ENCODE measurements at regions not wholly inside any gene's neighbourhood (a gene's known extent, or its start where the extent isn't known, plus 50 kb on each side); places are given as distances from the start of the nearest gene placed in this dataset.

DNA sequence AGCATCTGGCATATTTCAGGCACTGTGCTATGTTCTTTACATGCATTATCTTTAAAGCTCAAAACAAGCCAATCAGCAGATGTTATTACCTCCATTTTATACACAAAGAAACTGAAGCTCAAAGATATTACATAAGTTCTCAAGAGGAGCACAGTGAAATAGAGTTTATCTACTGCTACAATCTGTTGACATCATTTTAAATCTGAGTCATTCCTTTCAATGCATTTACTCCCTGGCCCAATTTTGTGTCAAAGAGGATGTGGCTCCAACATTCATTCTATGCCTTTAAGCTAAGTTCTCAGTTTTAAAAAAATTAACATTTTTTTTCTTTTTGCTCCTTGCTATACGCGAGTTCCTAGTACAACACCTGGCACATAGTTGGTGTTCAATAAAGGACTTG, 486.3 kb upstream of the ZNF462 start:
- TF ChIP-seq, protein P1, sequence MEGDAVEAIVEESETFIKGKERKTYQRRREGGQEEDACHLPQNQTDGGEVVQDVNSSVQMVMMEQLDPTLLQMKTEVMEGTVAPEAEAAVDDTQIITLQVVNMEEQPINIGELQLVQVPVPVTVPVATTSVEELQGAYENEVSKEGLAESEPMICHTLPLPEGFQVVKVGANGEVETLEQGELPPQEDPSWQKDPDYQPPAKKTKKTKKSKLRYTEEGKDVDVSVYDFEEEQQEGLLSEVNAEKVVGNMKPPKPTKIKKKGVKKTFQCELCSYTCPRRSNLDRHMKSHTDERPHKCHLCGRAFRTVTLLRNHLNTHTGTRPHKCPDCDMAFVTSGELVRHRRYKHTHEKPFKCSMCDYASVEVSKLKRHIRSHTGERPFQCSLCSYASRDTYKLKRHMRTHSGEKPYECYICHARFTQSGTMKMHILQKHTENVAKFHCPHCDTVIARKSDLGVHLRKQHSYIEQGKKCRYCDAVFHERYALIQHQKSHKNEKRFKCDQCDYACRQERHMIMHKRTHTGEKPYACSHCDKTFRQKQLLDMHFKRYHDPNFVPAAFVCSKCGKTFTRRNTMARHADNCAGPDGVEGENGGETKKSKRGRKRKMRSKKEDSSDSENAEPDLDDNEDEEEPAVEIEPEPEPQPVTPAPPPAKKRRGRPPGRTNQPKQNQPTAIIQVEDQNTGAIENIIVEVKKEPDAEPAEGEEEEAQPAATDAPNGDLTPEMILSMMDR (IDR thresholded peaks at IDR 0.05; ENCODE audit: control insufficient read depth, insufficient read depth, low read depth, low read length, missing control alignments): no peak
- no peak for DNase-seq (ENCODE audit: low read depth)
- H3K4me3 ChIP-seq (ENCODE audit: control insufficient read depth, low read depth, low read length): no peak overlapping the region

DNA sequence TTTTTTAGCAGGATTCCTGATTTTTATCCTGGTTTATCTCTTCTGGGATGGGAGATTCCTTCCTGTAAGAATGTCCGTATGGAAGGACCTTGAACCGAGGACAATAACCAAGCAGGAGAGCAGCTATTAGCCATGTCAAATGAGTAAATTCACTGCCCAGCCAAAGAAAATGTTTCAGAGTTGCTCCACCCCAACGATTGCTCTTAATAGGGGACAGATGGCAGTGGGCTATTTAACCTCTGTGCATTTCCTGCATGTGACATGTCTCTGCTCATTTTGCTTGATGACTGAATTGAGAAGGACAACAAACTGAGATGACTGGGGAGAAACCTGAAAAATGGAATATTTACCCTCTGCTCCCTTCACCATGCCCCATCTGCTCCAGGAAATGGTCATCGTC, 479.9 kb upstream of the ZNF462 start:
- H3K4me3 ChIP-seq (ENCODE audit: control insufficient read depth, low read depth, low read length): no peak overlapping the region
- no peak for DNase-seq (ENCODE audit: low read depth)
- TF ChIP-seq, protein P1 (IDR thresholded peaks at IDR 0.05; ENCODE audit: control insufficient read depth, insufficient read depth, low read depth, low read length, missing control alignments): no peak

DNA sequence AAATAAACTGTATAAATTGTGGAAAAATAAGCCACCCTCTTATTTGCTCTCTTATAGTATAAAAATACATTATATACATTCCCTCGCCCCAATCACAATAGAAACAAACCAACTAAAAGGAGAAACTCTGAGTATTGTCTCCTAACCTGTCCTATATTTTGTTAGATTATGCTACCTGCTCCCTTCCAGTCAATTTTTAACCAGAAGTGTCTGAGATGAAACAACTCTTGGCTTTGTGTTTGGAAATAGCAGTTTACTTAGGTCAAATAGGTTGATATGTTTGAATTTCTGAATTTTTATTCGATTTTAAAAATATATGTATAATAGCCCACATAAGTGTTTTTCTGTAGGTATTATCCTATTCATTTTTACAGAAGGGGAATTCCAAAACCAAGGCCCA, 475.0 kb upstream of the ZNF462 start:
- TF ChIP-seq, protein P1 (IDR thresholded peaks at IDR 0.05; ENCODE audit: control insufficient read depth, insufficient read depth, low read depth, low read length, missing control alignments): no peak
- no peak for DNase-seq (ENCODE audit: low read depth)
- no peak overlapping the region for H3K4me3 ChIP-seq (ENCODE audit: control insufficient read depth, low read depth, low read length)

DNA sequence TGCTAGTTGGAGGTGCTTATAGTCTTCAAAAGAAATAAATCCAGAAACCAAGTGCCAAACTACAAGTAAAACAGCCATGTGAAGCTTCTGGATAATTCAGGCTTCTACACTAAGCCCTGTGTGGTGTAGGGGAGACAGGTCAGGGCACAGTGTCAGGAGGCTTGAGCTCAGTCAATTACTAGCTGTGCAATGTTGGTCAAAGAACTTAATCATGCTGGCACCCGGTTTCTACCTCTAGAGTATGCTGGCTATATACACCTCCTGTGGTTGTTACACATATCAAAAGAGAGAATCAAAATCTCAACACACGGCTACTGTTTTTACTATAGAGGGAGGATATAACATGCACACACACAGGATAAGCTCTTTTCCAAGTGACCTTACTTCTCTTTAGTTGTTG, 469.7 kb upstream of the ZNF462 start:
- no peak for DNase-seq (ENCODE audit: low read depth)
- H3K4me3 ChIP-seq (ENCODE audit: control insufficient read depth, low read depth, low read length): no peak overlapping the region
- TF ChIP-seq, protein P1 (IDR thresholded peaks at IDR 0.05; ENCODE audit: control insufficient read depth, insufficient read depth, low read depth, low read length, missing control alignments): no peak

DNA sequence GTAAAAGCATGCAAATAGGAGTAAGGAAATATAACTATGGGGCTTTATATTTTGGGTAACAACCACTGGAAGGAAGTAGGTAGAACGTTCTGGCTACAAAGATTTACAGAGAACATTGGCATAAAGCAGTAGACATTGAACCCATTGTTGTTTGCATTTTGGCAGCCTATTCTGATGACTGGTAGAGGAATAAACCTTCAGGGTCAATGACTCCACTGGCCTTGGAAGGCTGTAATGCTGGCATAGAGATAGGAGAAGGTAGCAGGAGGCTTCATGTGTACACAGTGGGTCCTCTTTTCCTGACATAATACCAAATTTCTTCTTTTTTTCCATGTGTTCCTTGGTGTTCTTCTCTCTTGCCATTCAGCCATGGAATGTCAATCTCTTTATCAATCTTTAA, 462.8 kb upstream of the ZNF462 start:
- H3K4me3 ChIP-seq (ENCODE audit: control insufficient read depth, low read depth, low read length): no peak overlapping the region
- DNase-seq (ENCODE audit: low read depth): no peak
- TF ChIP-seq, protein P1 (IDR thresholded peaks at IDR 0.05; ENCODE audit: control insufficient read depth, insufficient read depth, low read depth, low read length, missing control alignments): no peak

DNA sequence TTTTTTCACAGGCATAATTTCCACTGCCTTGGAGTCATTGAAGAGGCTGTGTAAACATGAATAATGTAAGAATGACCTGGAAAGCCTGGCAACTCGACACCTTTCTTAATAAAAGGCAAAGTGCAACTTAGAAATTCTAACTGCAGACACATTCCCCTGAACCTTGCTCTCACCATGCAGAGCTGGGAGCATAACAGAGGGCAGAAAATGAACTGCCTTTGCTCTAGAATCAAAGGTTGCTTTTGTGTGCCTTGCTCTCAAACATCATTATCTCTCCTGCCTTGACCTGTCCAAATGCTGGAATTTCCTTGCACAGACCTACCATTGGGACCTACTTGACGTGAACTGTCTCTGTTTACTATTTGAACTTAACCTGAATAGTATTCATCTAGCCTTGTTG, 462.0 kb upstream of the ZNF462 start:
- no peak for DNase-seq (ENCODE audit: low read depth)
- no peak overlapping the region for H3K4me3 ChIP-seq (ENCODE audit: control insufficient read depth, low read depth, low read length)
- TF ChIP-seq, protein P1 (IDR thresholded peaks at IDR 0.05; ENCODE audit: control insufficient read depth, insufficient read depth, low read depth, low read length, missing control alignments): no peak

DNA sequence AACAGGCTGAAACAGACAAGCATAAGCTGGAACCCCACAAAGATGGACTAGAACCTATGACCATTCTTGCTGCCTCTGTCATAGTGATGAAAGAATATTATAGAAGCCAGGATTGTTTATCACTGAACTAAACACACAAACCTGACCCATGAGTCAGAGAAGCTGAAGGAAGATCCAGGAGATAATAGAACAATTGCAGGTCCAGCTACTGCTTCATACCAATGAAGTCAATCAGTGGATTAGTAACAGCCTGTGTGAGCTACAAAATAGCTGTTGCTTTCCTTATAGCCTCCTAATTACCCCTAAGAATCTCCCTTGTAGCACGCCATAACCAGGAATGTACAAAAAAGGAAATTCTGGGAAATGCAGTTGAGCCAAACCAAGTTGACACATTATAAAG, 459.9 kb upstream of the ZNF462 start:
- no peak for DNase-seq (ENCODE audit: low read depth)
- TF ChIP-seq, protein P1 (IDR thresholded peaks at IDR 0.05; ENCODE audit: control insufficient read depth, insufficient read depth, low read depth, low read length, missing control alignments): no peak
- H3K4me3 ChIP-seq (ENCODE audit: control insufficient read depth, low read depth, low read length): no peak overlapping the region
